ENCODE measurements at regions not wholly inside any gene's neighbourhood (a gene's known extent, or its start where the extent isn't known, plus 50 kb on each side); places are given as distances from the start of the nearest gene placed in this dataset.

GRCh38 chr2:221130431-221130830 is 441.7 kb downstream of the EPHA4 start:
- no peaks in the 10 kb centered on the region for H3K4me1 Mint-ChIP-seq (ENCODE audit: low read depth)
- peaks cover 2% of the 10 kb centered on the region for H3K36me3 Mint-ChIP-seq (ENCODE audit: low read depth)
- no peaks in the 10 kb centered on the region for H3K9me3 Mint-ChIP-seq
- H3K27me3 Mint-ChIP-seq (ENCODE audit: low read depth): no peaks in the 10 kb centered on the region
- H3K4me3 Mint-ChIP-seq: no peak overlapping the region
- no peak overlapping the region for H3K27ac Mint-ChIP-seq

GRCh38 chr2:221133941-221134340 is 438.2 kb downstream of the EPHA4 start:
- Mint-ChIP-seq H3K27ac (no peak overlapping the region), H3K9me3 (no peaks in the 10 kb centered on the region), H3K36me3 (ENCODE audit: low read depth) (peaks cover 2% of the 10 kb centered on the region), H3K27me3 (ENCODE audit: low read depth) (no peaks in the 10 kb centered on the region), H3K4me3 (no peak overlapping the region), H3K4me1 (ENCODE audit: low read depth) (no peaks in the 10 kb centered on the region)

- H3K4me1 Mint-ChIP-seq (ENCODE audit: low read depth): no peaks in the 10 kb centered on the region
- no peak overlapping the region for H3K27ac Mint-ChIP-seq
- no peaks in the 10 kb centered on the region for H3K9me3 Mint-ChIP-seq
- no peaks in the 10 kb centered on the region for H3K36me3 Mint-ChIP-seq (ENCODE audit: low read depth)
- no peak overlapping the region for H3K4me3 Mint-ChIP-seq
- H3K27me3 Mint-ChIP-seq (ENCODE audit: low read depth): no peaks in the 10 kb centered on the region
Measured at GRCh38 chr2:221134718-221135117, 437.4 kb downstream of the EPHA4 start.

- H3K4me3 Mint-ChIP-seq: no peak overlapping the region
Measured at GRCh38 chr2:221135699-221136098, 436.4 kb downstream of the EPHA4 start.

GRCh38 chr2:221137385-221137784 is 434.7 kb downstream of the EPHA4 start:
- Mint-ChIP-seq H3K4me3 (no peak overlapping the region), H3K27ac (no peak overlapping the region), H3K36me3 (ENCODE audit: low read depth) (no peaks in the 10 kb centered on the region), H3K27me3 (ENCODE audit: low read depth) (no peaks in the 10 kb centered on the region), H3K9me3 (no peaks in the 10 kb centered on the region), H3K4me1 (ENCODE audit: low read depth) (no peaks in the 10 kb centered on the region)

More at GRCh38 chr2:221135699-221136098, 436.4 kb downstream of the EPHA4 start:
- Mint-ChIP-seq H3K27me3 (ENCODE audit: low read depth) (no peaks in the 10 kb centered on the region), H3K36me3 (ENCODE audit: low read depth) (no peaks in the 10 kb centered on the region), H3K9me3 (no peaks in the 10 kb centered on the region), H3K27ac (no peak overlapping the region), H3K4me1 (ENCODE audit: low read depth) (no peaks in the 10 kb centered on the region)

- Mint-ChIP-seq H3K27me3 (ENCODE audit: low read depth) (no peaks in the 10 kb centered on the region), H3K4me1 (ENCODE audit: low read depth) (no peaks in the 10 kb centered on the region), H3K4me3 (no peak overlapping the region), H3K36me3 (ENCODE audit: low read depth) (no peaks in the 10 kb centered on the region), H3K27ac (no peak overlapping the region), H3K9me3 (no peaks in the 10 kb centered on the region)
Measured at GRCh38 chr2:221142341-221142740, 429.8 kb downstream of the EPHA4 start.

GRCh38 chr2:221143231-221143630 is 428.9 kb downstream of the EPHA4 start:
- Mint-ChIP-seq H3K9me3 (no peaks in the 10 kb centered on the region), H3K27me3 (ENCODE audit: low read depth) (no peaks in the 10 kb centered on the region), H3K4me3 (no peak overlapping the region), H3K36me3 (ENCODE audit: low read depth) (no peaks in the 10 kb centered on the region), H3K4me1 (ENCODE audit: low read depth) (no peaks in the 10 kb centered on the region), H3K27ac (no peak overlapping the region)

- Mint-ChIP-seq H3K36me3 (ENCODE audit: low read depth) (no peaks in the 10 kb centered on the region), H3K4me3 (no peak overlapping the region), H3K27ac (no peak overlapping the region), H3K9me3 (no peaks in the 10 kb centered on the region), H3K27me3 (ENCODE audit: low read depth) (no peaks in the 10 kb centered on the region), H3K4me1 (ENCODE audit: low read depth) (no peaks in the 10 kb centered on the region)
Measured at GRCh38 chr2:221144909-221145308, 427.2 kb downstream of the EPHA4 start.

GRCh38 chr2:221145396-221145795 is 426.7 kb downstream of the EPHA4 start:
- Mint-ChIP-seq H3K27me3 (ENCODE audit: low read depth) (no peaks in the 10 kb centered on the region), H3K36me3 (ENCODE audit: low read depth) (no peaks in the 10 kb centered on the region), H3K27ac (no peak overlapping the region), H3K4me3 (no peak overlapping the region), H3K4me1 (ENCODE audit: low read depth) (no peaks in the 10 kb centered on the region), H3K9me3 (no peaks in the 10 kb centered on the region)

- no peak overlapping the region for H3K4me3 Mint-ChIP-seq
- H3K9me3 Mint-ChIP-seq: no peaks in the 10 kb centered on the region
- no peaks in the 10 kb centered on the region for H3K4me1 Mint-ChIP-seq (ENCODE audit: low read depth)
- H3K36me3 Mint-ChIP-seq (ENCODE audit: low read depth): no peaks in the 10 kb centered on the region
- no peaks in the 10 kb centered on the region for H3K27me3 Mint-ChIP-seq (ENCODE audit: low read depth)
- no peak overlapping the region for H3K27ac Mint-ChIP-seq
Measured at GRCh38 chr2:221153226-221153625, 418.9 kb downstream of the EPHA4 start.

- no peak overlapping the region for H3K4me3 Mint-ChIP-seq
- H3K27ac Mint-ChIP-seq: no peak overlapping the region
- H3K36me3 Mint-ChIP-seq (ENCODE audit: low read depth): no peaks in the 10 kb centered on the region
- no peaks in the 10 kb centered on the region for H3K4me1 Mint-ChIP-seq (ENCODE audit: low read depth)
- no peaks in the 10 kb centered on the region for H3K9me3 Mint-ChIP-seq
- H3K27me3 Mint-ChIP-seq (ENCODE audit: low read depth): no peaks in the 10 kb centered on the region
Measured at GRCh38 chr2:221154176-221154575, 417.9 kb downstream of the EPHA4 start.

GRCh38 chr2:221156062-221156734 is 415.9 kb downstream of the EPHA4 start:
- H3K27ac Mint-ChIP-seq: no peak overlapping the region
- H3K4me1 Mint-ChIP-seq (ENCODE audit: low read depth): no peaks in the 10 kb centered on the region
- no peaks in the 10 kb centered on the region for H3K27me3 Mint-ChIP-seq (ENCODE audit: low read depth)
- no peaks in the 10 kb centered on the region for H3K36me3 Mint-ChIP-seq (ENCODE audit: low read depth)
- H3K9me3 Mint-ChIP-seq: no peaks in the 10 kb centered on the region
- H3K4me3 Mint-ChIP-seq: no peak overlapping the region

GRCh38 chr2:221161186-221161585 is 410.9 kb downstream of the EPHA4 start:
- Mint-ChIP-seq H3K27me3 (ENCODE audit: low read depth) (no peaks in the 10 kb centered on the region), H3K27ac (no peak overlapping the region), H3K36me3 (ENCODE audit: low read depth) (no peaks in the 10 kb centered on the region)

GRCh38 chr2:221166292-221166691 is 405.8 kb downstream of the EPHA4 start:
- no peaks in the 10 kb centered on the region for H3K36me3 Mint-ChIP-seq (ENCODE audit: low read depth)
- H3K4me1 Mint-ChIP-seq (ENCODE audit: low read depth): no peaks in the 10 kb centered on the region
- H3K4me3 Mint-ChIP-seq: no peak overlapping the region
- H3K27ac Mint-ChIP-seq: no peak overlapping the region
- no peaks in the 10 kb centered on the region for H3K27me3 Mint-ChIP-seq (ENCODE audit: low read depth)
- H3K9me3 Mint-ChIP-seq: no peaks in the 10 kb centered on the region

More at GRCh38 chr2:221161186-221161585, 410.9 kb downstream of the EPHA4 start:
- Mint-ChIP-seq H3K4me3 (no peak overlapping the region), H3K4me1 (ENCODE audit: low read depth) (no peaks in the 10 kb centered on the region), H3K9me3 (no peaks in the 10 kb centered on the region)

- Mint-ChIP-seq H3K4me1 (ENCODE audit: low read depth) (no peaks in the 10 kb centered on the region), H3K9me3 (no peaks in the 10 kb centered on the region), H3K4me3 (no peak overlapping the region), H3K36me3 (ENCODE audit: low read depth) (no peaks in the 10 kb centered on the region), H3K27ac (no peak overlapping the region), H3K27me3 (ENCODE audit: low read depth) (no peaks in the 10 kb centered on the region)
Measured at GRCh38 chr2:221167561-221167960, 404.5 kb downstream of the EPHA4 start.

GRCh38 chr2:221169724-221170123 is 402.4 kb downstream of the EPHA4 start:
- no peak overlapping the region for H3K27ac Mint-ChIP-seq
- H3K4me1 Mint-ChIP-seq (ENCODE audit: low read depth): no peaks in the 10 kb centered on the region
- no peaks in the 10 kb centered on the region for H3K27me3 Mint-ChIP-seq (ENCODE audit: low read depth)
- H3K36me3 Mint-ChIP-seq (ENCODE audit: low read depth): no peaks in the 10 kb centered on the region
- H3K4me3 Mint-ChIP-seq: no peak overlapping the region
- H3K9me3 Mint-ChIP-seq: no peaks in the 10 kb centered on the region

All from T-helper 1 cell treated with Interleukin-12 subunit alpha and Interleukin-12 subunit beta and Interleukin-4 antibody, amounts not matched to agents 30 μg/mL and 1 μg/mL, for 36 hours (primary cell).